LNCAP (cell line): ENCODE measurements at regions not wholly inside any gene's neighbourhood (a gene's known extent, or its start where the extent isn't known, plus 50 kb on each side); places are given as distances from the start of the nearest gene placed in this dataset.

Experiments used
- CTCF ChIP-seq: fragments of 450-650 bp; IDR thresholded peaks from 2 replicates; pipeline ENCODE4 v1.5.1; 2017; ENCODE audit warnings: mild to moderate bottlenecking

GRCh38 chr13:26978081-26978860 is 193.3 kb downstream of the USP12 start:
- TF ChIP-seq CTCF: no peak

- TF ChIP-seq CTCF: no peak
Observed at GRCh38 chr13:26977541-26977940, 194.1 kb downstream of the USP12 start.

- no peak for TF ChIP-seq CTCF
Observed at GRCh38 chr13:26976313-26976712, 195.3 kb downstream of the USP12 start.

- TF ChIP-seq CTCF: no peak
Observed at GRCh38 chr13:26973946-26974345, 197.7 kb downstream of the USP12 start.

- TF ChIP-seq CTCF: no peak
Observed at GRCh38 chr13:26973295-26973694, 198.3 kb downstream of the USP12 start.

GRCh38 chr13:26971990-26972887 is 199.4 kb downstream of the USP12 start:
- no peak for TF ChIP-seq CTCF

- TF ChIP-seq CTCF: no peak
Observed at GRCh38 chr13:26968431-26969341, 202.9 kb downstream of the USP12 start.
